Gastroesophageal sphincter (tissue), 3 donors: ENCODE measurements at regions not wholly inside any gene's neighbourhood (a gene's known extent, or its start where the extent isn't known, plus 50 kb on each side); places are given as distances from the start of the nearest gene placed in this dataset.

ENCODE experiments used
- CTCF ChIP-seq, 4 experiments: fragments of 200-600 bp in 2 of 4; fragments of 450-650 bp in 2 of 4; sonication (generic) in 1 of 4; IDR thresholded peaks; one replicate each; pipeline ENCODE4 v1.5.1; 2017 to 2019; ENCODE audit warnings: antibody characterized with exemption in 4 of 4, mild to moderate bottlenecking in 2 of 4, moderate library complexity in 2 of 4
- POLR2A ChIP-seq, 2 donors: fragments of 450-650 bp; IDR thresholded peaks; one replicate each; pipeline ENCODE4 v1.6.1; 2017; ENCODE audit warnings: antibody characterized with exemption in 2 of 2, mild to moderate bottlenecking in 2 of 2, moderate library complexity in 1 of 2
- POLR2AphosphoS5 ChIP-seq: sonication (generic); formaldehyde crosslinking; IDR thresholded peaks from one replicate; pipeline ENCODE4 v1.6.1; 2017; ENCODE audit warnings: antibody characterized with exemption

GRCh38 chr4:124334119-124334518 lies 378.4 kb downstream of the ANKRD50 start:
- TF ChIP-seq CTCF (IDR thresholded peaks at IDR 0.05) (peak; percentile 27 to 61 (median 49)), POLR2A (IDR thresholded peaks at IDR 0.05) (no peak), POLR2AphosphoS5 (no peak)
